ENCODE measurements at regions not wholly inside any gene's neighbourhood (a gene's known extent, or its start where the extent isn't known, plus 50 kb on each side); places are given as distances from the start of the nearest gene placed in this dataset.

GRCh38 chr5:91906027-91906426 lies 522.9 kb upstream of the ARRDC3 start:
- TF ChIP-seq, protein P1, sequence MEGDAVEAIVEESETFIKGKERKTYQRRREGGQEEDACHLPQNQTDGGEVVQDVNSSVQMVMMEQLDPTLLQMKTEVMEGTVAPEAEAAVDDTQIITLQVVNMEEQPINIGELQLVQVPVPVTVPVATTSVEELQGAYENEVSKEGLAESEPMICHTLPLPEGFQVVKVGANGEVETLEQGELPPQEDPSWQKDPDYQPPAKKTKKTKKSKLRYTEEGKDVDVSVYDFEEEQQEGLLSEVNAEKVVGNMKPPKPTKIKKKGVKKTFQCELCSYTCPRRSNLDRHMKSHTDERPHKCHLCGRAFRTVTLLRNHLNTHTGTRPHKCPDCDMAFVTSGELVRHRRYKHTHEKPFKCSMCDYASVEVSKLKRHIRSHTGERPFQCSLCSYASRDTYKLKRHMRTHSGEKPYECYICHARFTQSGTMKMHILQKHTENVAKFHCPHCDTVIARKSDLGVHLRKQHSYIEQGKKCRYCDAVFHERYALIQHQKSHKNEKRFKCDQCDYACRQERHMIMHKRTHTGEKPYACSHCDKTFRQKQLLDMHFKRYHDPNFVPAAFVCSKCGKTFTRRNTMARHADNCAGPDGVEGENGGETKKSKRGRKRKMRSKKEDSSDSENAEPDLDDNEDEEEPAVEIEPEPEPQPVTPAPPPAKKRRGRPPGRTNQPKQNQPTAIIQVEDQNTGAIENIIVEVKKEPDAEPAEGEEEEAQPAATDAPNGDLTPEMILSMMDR (conservative IDR thresholded peaks at IDR 0.05; ENCODE audit: low read depth in 2 of 2), result no peak
- TF ChIP-seq REST (IDR thresholded peaks at IDR 0.05; ENCODE audit: unreplicated experiment), result no peak
- TF ChIP-seq POLR2AphosphoS5 (IDR thresholded peaks at IDR 0.05; ENCODE audit: low read depth), result no peak
- no peak for TF ChIP-seq EZH2 (IDR thresholded peaks at IDR 0.05; ENCODE audit: low read depth, unreplicated experiment)
- no peak for TF ChIP-seq EZH2phosphoT487 (IDR thresholded peaks at IDR 0.05; ENCODE audit: unreplicated experiment)
- TF ChIP-seq JUNB (IDR thresholded peaks at IDR 0.05; ENCODE audit: unreplicated experiment), result no peak

All from GM23338 (cell line).